ENCODE measurements at regions not wholly inside any gene's neighbourhood (a gene's known extent, or its start where the extent isn't known, plus 50 kb on each side); places are given as distances from the start of the nearest gene placed in this dataset.

DNA sequence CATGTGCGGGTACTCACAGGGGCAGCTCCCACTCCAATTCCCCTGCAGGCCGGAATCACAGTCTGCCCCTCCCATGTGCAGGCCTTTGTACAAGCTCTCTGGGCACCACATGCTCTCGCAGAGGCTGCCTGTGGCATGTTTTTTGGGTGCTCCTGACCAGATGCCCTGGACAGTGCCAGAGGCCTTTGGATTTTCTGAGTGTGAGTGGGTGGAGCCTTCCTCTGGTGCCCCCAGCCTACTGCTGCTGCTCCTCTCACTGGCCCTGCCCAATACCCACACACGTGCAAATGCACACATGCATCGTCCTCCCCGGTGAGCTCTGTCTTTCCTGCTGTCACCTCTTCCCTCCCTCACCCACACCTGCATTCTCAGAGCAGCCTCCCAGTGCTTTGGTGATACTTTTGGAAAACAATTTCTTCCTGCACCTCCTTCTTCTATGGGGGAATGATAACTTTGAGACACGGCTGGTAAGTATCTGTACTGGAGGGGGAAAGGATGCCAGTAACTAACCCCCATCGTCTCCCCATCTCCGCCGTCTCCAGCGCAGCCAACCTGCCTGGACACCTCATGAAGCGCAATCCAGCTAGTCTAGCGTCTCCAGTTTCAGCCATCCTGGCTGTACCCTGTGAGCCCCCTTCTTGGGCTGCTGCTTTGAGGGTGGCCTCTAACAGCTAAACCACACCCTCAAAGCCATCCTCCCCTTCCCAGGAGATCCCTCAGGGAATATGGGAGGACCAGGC, 229.4 kb upstream of the TOPAZ1 start:
- no peak for TF ChIP-seq POLR2A (IDR thresholded peaks at IDR 0.05)
- TF ChIP-seq, protein P1, sequence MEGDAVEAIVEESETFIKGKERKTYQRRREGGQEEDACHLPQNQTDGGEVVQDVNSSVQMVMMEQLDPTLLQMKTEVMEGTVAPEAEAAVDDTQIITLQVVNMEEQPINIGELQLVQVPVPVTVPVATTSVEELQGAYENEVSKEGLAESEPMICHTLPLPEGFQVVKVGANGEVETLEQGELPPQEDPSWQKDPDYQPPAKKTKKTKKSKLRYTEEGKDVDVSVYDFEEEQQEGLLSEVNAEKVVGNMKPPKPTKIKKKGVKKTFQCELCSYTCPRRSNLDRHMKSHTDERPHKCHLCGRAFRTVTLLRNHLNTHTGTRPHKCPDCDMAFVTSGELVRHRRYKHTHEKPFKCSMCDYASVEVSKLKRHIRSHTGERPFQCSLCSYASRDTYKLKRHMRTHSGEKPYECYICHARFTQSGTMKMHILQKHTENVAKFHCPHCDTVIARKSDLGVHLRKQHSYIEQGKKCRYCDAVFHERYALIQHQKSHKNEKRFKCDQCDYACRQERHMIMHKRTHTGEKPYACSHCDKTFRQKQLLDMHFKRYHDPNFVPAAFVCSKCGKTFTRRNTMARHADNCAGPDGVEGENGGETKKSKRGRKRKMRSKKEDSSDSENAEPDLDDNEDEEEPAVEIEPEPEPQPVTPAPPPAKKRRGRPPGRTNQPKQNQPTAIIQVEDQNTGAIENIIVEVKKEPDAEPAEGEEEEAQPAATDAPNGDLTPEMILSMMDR (IDR thresholded peaks at IDR 0.05): no peak
- TF ChIP-seq EP300 (IDR thresholded peaks at IDR 0.05): no peak

Data from stomach (tissue), 4 donors.